ENCODE measurements at regions not wholly inside any gene's neighbourhood (a gene's known extent, or its start where the extent isn't known, plus 50 kb on each side); places are given as distances from the start of the nearest gene placed in this dataset.
"Not testable (repeated sequence)": the region's sequence is repeated elsewhere in the genome, so short reads cannot be mapped to it uniquely, and the experiment has no call there.

DNA sequence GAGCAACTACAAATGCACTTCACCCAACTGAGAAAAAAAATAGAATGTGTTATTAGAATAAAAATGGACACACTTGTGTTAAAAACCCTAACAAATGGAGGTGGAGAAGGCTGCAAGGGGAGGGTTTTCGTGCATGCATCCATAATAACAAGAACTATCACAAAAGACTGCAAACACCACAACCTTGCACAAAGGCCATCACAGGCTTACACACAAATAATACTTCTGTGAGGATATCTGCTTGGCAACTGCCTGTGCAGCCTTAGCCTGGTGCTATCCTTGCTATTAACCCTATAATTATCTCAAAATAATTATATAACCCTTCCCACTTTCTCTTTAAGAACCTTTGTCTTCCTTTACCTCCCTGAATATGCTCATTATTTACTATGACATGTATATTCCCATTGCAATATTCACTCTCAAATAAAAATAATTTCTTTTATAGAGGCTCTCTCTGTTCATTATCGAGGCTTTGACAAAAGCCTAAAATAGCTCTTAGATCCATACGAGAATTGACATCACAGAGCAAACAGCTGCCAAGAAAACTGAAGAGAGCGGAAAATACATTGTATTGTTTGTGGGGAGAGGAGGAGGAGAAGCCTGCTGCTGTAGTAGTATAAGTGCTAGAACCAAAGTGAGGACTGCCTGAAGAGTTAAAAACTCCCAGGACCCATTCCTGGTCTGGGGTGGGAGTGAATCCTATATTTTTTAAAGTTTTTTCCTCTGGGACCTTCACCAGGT is 1768.7 kb downstream of the BRINP3 start:
- no peaks in the 10 kb centered on the region for H3K4me1 Mint-ChIP-seq
- no peaks in the 10 kb centered on the region for H3K27me3 Mint-ChIP-seq
- DNase-seq: no peak
- no peaks in the 10 kb centered on the region for H3K9me3 Mint-ChIP-seq
- H3K36me3 Mint-ChIP-seq (ENCODE audit: low read depth): no peaks in the 10 kb centered on the region
- no peak overlapping the region for H3K27ac Mint-ChIP-seq
- no peak overlapping the region for H3K4me3 Mint-ChIP-seq
- intact Hi-C loops (cut with micrococcal nuclease): no loop called here

DNA sequence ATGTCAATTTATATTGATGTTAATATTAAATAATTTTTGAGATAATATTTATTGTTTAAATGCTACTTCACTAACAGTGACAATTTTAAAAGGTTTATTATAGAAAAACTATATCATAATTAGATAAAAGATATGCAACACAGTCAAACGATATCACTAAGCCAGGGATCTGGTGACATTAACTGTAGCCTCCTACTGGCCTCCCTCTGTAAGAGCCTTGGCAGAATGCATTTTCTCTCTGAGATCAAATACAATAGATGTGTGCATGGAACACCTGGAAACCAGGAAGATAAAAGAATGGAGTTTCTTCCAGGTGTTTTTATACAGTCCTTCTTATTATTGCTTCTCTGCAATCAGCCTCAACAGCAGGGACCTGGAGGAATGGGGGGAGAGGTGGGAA is 1762.1 kb downstream of the BRINP3 start:
- Mint-ChIP-seq H3K4me3 (no peak overlapping the region), H3K27me3 (no peaks in the 10 kb centered on the region), H3K9me3 (no peaks in the 10 kb centered on the region), H3K27ac (no peak overlapping the region), H3K4me1 (no peaks in the 10 kb centered on the region), H3K36me3 (ENCODE audit: low read depth) (no peaks in the 10 kb centered on the region)
- DNase-seq: no peak
- intact Hi-C loops (cut with micrococcal nuclease): no loop called here

DNA sequence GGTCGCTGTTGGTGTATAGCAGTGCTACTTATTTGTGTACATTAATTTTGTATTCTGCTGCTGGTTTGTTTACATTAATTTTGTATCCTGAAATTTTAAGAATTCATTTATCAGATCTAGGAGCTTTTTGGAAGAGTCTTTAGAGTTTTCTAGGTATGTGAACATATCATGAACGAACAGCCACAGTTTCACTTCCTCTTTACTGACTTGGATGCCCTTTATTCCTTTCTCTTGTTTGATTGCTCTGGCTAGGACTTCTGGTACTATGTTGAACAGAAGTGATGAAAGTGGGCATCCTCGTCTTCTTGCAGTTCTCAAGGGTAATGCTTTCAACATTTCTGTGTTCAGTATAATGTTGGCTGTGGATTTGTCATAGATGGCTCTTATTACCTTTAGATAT is 1757.9 kb downstream of the BRINP3 start:
- Mint-ChIP-seq H3K27ac (no peak overlapping the region), H3K27me3 (no peaks in the 10 kb centered on the region), H3K4me1 (no peaks in the 10 kb centered on the region), H3K9me3 (no peaks in the 10 kb centered on the region), H3K4me3 (no peak overlapping the region), H3K36me3 (ENCODE audit: low read depth) (no peaks in the 10 kb centered on the region)
- intact Hi-C loops (cut with micrococcal nuclease): no loop called here
- no peak for DNase-seq

DNA sequence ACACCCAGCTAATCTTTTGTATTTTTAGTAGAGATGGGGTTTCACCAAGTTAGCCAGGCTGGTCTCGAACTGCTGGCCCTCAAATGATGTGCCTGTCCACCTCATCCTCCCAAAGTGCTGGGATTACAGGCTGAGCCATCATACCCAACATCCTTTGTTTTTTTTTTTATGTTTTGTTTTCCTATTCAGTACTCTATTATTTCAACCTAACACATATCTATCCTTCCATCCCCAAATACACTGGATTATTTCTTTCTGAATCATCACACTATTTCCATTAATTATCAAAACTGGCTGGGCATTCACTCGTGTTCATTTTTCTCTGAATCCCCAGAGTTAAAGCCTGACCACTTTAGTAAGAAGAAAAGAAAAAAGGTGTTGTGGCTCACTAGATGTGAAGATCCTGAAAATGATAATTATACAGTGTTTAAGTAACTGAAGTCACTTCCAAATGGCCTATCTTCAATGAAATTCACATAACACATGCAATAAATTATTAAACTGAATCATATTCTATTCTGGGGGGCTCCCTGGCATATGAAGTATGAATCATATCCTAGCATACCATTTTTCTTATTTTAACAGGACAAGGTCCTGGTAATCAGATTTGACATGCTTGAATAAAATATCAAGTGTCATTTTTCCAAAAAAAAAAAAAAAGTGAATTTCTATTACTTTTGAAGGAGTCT is 1754.2 kb downstream of the BRINP3 start:
- no peak for DNase-seq
- intact Hi-C loops (cut with micrococcal nuclease): no loop called here
- no peak overlapping the region for H3K27ac Mint-ChIP-seq
- no peaks in the 10 kb centered on the region for H3K4me1 Mint-ChIP-seq
- no peak overlapping the region for H3K4me3 Mint-ChIP-seq
- no peaks in the 10 kb centered on the region for H3K36me3 Mint-ChIP-seq (ENCODE audit: low read depth)
- H3K27me3 Mint-ChIP-seq: no peaks in the 10 kb centered on the region
- no peaks in the 10 kb centered on the region for H3K9me3 Mint-ChIP-seq

DNA sequence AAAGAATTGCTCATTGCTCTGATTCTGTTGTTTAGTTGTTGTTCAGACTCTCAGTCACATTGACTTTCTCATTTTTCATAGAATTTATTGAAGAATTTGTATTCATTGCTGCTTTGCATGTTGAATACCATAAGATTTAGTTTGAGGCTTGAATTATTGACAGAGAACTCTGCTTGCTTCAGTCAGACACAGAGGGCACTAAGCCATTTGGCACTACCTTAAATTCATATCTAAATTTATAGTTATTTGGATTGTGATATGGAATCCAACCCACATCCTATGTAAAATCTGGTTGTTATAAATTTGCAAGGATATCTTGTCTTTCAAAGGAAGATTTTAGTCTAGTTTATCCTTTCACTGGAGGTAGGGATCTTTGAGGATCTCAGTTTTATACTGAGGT is 1748.6 kb downstream of the BRINP3 start:
- H3K4me1 Mint-ChIP-seq: no peaks in the 10 kb centered on the region
- intact Hi-C loops (cut with micrococcal nuclease): no loop called here
- no peaks in the 10 kb centered on the region for H3K36me3 Mint-ChIP-seq (ENCODE audit: low read depth)
- H3K27ac Mint-ChIP-seq: no peak overlapping the region
- H3K4me3 Mint-ChIP-seq: no peak overlapping the region
- DNase-seq: no peak
- no peaks in the 10 kb centered on the region for H3K9me3 Mint-ChIP-seq
- no peaks in the 10 kb centered on the region for H3K27me3 Mint-ChIP-seq

DNA sequence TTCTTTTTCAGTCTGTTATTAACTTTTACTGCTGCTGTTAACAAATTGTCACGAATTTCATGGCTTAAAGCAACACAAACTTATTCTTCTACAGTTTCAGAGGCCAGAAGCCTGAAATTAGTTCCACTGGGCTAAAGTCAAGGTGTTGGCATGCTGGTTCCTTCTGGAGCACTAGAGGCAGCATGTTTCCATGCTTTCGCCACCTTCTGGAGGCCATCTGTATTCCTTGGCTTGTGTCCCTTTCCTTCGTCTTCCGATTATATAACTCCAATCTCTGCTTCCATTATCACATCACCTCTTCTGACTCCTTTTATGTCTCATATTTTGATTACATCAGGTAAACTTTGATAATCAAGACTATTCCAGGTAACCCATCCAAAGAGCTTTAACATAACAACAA is 1742.1 kb downstream of the BRINP3 start:
- no peaks in the 10 kb centered on the region for H3K36me3 Mint-ChIP-seq (ENCODE audit: low read depth)
- H3K27me3 Mint-ChIP-seq: no peaks in the 10 kb centered on the region
- no peak overlapping the region for H3K27ac Mint-ChIP-seq
- no peaks in the 10 kb centered on the region for H3K4me1 Mint-ChIP-seq
- H3K9me3 Mint-ChIP-seq: no peaks in the 10 kb centered on the region
- no peak overlapping the region for H3K4me3 Mint-ChIP-seq
- intact Hi-C loops (cut with micrococcal nuclease): no loop called here
- no peak for DNase-seq

DNA sequence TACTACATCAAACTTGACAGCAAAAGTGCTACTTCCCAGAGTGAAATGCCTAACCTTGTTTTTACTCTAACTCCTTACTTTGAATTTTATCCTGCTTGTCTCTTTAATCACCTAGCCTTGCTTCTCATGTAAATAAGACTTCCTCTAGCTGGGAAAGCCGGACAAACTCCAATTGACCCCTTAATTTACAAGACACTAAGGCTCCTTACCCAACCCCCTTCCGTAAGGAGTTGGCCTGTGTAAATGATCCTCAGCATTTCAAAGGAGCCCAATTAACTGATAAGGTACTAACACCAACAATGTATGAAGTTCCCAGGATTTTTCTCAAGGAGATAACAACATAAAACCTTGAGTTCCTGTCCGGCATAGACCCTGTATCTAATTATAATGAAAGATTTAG is 1728.4 kb downstream of the BRINP3 start:
- H3K27ac Mint-ChIP-seq; H3K27me3 Mint-ChIP-seq; DNase-seq; intact Hi-C loops (cut with micrococcal nuclease); H3K4me1 Mint-ChIP-seq; H3K4me3 Mint-ChIP-seq; H3K36me3 Mint-ChIP-seq (ENCODE audit: low read depth); H3K9me3 Mint-ChIP-seq: not testable (repeated sequence)

DNA sequence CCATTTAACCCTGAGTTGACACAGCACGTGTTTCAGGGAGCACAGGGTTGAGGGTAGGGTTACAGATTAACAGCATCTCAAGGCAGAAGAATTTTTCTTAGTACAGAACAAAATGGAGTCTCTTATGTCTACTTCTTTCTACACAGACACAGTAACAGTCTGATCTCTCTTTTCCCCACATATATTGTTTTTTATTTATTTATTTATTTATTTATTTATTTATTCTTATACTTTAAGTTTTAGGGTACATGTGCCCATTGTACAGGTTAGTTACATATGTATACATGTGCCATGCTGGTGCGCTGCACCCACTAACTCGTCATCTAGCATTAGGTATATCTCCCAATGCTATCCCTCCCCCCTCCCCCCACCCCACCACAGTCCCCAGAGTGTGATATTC is 1725.6 kb downstream of the BRINP3 start:
- H3K27ac Mint-ChIP-seq; H3K4me1 Mint-ChIP-seq; intact Hi-C loops (cut with micrococcal nuclease); DNase-seq; H3K36me3 Mint-ChIP-seq (ENCODE audit: low read depth); H3K27me3 Mint-ChIP-seq; H3K9me3 Mint-ChIP-seq; H3K4me3 Mint-ChIP-seq: not testable (repeated sequence)

DNA sequence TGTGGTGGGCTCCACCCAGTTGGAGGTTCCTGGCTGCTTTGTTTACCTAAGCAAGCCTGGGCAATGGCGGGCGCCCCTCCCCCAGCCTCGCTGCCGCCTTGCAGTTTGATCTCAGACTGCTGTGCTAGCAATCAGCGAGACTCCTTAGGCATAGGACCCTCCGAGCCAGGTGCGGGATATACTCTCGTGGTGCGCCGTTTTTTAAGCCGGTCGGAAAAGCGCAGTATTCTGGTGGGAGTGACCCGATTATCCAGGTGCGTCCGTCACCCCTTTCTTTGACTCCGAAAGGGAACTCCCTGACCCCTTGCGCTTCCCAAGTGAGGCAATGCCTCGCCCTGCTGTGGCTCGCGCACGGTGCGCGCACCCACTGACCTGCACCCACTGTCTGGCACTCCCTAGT is 1719.9 kb downstream of the BRINP3 start:
- H3K27me3 Mint-ChIP-seq; H3K4me3 Mint-ChIP-seq; H3K9me3 Mint-ChIP-seq; H3K36me3 Mint-ChIP-seq (ENCODE audit: low read depth); intact Hi-C loops (cut with micrococcal nuclease); H3K4me1 Mint-ChIP-seq; DNase-seq; H3K27ac Mint-ChIP-seq: not testable (repeated sequence)

DNA sequence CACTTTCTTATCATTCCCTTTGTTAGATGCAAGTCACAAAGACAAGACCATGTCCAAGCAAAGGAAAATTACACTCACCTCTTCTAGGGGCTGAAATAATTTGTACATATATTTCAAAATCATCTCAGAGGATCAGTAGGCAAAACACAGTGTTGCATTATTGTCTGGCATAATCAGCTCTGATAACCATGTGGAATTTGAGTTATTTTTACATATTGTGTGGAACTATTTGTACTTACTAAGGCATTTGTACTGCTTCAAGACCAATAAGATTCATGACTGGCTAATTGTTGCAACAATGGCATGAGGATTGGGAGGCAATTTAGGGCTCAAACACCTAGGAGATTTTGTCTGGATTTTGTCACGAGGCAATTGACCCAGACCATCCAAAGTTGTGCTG is 1716.4 kb downstream of the BRINP3 start:
- Mint-ChIP-seq H3K27me3 (no peaks in the 10 kb centered on the region), H3K27ac (no peak overlapping the region), H3K9me3 (no peaks in the 10 kb centered on the region), H3K36me3 (ENCODE audit: low read depth) (no peaks in the 10 kb centered on the region), H3K4me3 (no peak overlapping the region), H3K4me1 (no peaks in the 10 kb centered on the region)
- DNase-seq: no peak
- intact Hi-C loops (cut with micrococcal nuclease): no loop called here

DNA sequence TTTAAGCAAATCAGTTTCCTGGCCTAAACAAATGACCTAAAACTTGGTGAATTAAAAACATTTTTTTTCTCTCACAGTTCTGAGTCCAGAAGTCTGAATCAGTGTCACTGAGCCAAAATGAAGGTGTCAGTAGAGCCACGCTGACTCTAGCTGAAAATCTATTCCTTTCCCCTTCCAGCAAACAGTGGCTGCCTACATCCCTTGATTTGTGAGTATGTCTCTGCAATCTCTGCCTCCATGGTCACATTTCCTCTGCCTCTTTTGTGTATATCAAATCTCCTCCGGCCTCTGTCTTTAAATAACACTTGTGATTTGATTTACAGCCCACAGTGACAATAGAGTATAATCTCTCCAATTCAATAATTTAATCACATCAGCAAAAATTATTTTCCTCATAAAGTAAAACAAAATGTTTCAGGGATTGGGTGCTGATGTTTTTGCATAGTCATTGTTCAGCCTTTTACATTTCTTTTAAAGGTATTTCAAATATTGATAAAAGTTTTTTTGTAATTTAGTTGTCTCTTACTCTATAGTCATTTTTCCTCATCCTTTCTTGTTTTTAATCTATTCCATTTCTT is 1715.4 kb downstream of the BRINP3 start:
- no peak for DNase-seq
- H3K4me3 Mint-ChIP-seq: no peak overlapping the region
- no peaks in the 10 kb centered on the region for H3K9me3 Mint-ChIP-seq
- H3K27me3 Mint-ChIP-seq: no peaks in the 10 kb centered on the region
- no peaks in the 10 kb centered on the region for H3K36me3 Mint-ChIP-seq (ENCODE audit: low read depth)
- H3K27ac Mint-ChIP-seq: no peak overlapping the region
- H3K4me1 Mint-ChIP-seq: no peaks in the 10 kb centered on the region
- intact Hi-C loops (cut with micrococcal nuclease): no loop called here

DNA sequence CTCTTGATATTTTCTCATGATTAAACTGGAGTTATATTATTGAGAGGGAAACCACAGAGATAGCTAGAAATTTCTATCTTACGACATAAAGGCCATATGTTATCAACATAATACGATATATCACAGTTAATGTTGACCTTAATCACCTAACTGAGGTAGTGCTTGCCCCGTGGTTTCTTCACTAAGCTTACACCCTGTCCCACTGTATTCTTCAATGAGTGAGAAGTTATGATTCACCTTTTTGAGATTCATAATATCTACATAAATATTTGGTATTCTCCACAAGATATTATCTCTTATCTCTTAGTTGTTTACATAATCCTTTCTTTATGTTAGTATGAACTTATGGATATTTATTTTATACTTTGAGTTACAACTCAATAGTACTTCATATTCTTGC is 1714.1 kb downstream of the BRINP3 start:
- Mint-ChIP-seq H3K36me3 (ENCODE audit: low read depth) (no peaks in the 10 kb centered on the region), H3K9me3 (no peaks in the 10 kb centered on the region), H3K4me1 (no peaks in the 10 kb centered on the region), H3K4me3 (no peak overlapping the region), H3K27me3 (no peaks in the 10 kb centered on the region), H3K27ac (no peak overlapping the region)
- intact Hi-C loops (cut with micrococcal nuclease): no loop called here
- DNase-seq: no peak

DNA sequence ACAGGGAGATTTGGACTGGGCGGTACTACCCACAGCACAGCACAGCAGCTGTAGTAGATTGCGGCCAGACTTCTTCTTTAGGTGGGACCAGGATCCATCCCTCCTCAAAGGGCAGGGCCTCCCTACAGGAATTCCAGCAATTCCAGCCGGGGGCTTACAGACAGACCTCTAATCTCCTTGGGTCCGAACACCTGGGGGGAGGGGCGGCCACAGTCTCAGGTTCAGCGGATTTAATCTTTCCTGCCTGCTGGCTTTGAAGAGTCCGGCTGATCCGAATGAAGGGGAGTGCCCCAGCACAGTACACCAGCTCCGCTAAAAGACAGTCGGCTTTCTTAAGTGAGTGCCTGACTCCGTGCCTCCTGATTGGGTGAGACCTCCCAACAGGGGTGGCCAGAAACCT is 1708.5 kb downstream of the BRINP3 start:
- Mint-ChIP-seq H3K27ac (no peak overlapping the region), H3K9me3 (peaks cover 13% of the 10 kb centered on the region)
- intact Hi-C loops (cut with micrococcal nuclease): no loop called here

DNA sequence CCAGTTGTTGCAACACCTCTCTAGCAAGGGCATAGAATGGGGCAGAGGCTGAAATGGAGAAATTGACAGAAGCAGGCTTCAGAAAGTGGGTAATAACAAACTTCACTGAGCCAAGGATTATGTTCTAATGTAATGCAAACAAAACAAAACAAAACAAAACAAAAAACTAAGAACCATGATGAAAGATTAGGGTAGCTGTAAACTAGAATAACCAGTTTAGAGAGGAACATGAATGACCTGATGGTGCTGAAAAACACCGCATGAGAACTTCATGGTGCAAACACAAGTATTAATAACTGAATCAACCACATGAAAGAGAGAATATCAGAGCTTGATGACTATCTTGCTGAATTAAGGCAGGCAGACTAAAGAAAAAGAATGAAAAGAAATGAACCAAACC is 1707.7 kb downstream of the BRINP3 start:
- H3K36me3 Mint-ChIP-seq (ENCODE audit: low read depth): no peaks in the 10 kb centered on the region
- H3K9me3 Mint-ChIP-seq: peaks cover 13% of the 10 kb centered on the region
- DNase-seq: no peak
- intact Hi-C loops (cut with micrococcal nuclease): no loop called here
- no peak overlapping the region for H3K4me3 Mint-ChIP-seq
- H3K27ac Mint-ChIP-seq: no peak overlapping the region
- no peaks in the 10 kb centered on the region for H3K27me3 Mint-ChIP-seq
- no peaks in the 10 kb centered on the region for H3K4me1 Mint-ChIP-seq

More for the DNA sequence above, 1708.5 kb downstream of the BRINP3 start:
- Mint-ChIP-seq H3K27me3 (no peaks in the 10 kb centered on the region), H3K4me3 (no peak overlapping the region), H3K4me1 (no peaks in the 10 kb centered on the region), H3K36me3 (ENCODE audit: low read depth) (no peaks in the 10 kb centered on the region)
- no peak for DNase-seq
